Tibial nerve (tissue), 4 donors: ENCODE measurements at regions not wholly inside any gene's neighbourhood (a gene's known extent, or its start where the extent isn't known, plus 50 kb on each side); places are given as distances from the start of the nearest gene placed in this dataset.
"Not testable (repeated sequence)": the region's sequence is repeated elsewhere in the genome, so short reads cannot be mapped to it uniquely, and the experiment has no call there.

Experiments
- DNase-seq, 2 donors: peaks; one replicate each; pipeline ENCODE4 v3.0.0-alpha.2; 2019; ENCODE audit warnings: low spot score in 2 of 2
- H3K27ac ChIP-seq, 4 donors: fragments of 200-600 bp; sonication (generic) in 3 of 4; one replicate each; pipeline ENCODE4 v1.5.1; 2017 to 2019; ENCODE audit warnings: mild to moderate bottlenecking in 1 of 4
- H3K27me3 ChIP-seq, 2 donors: fragments of 200-600 bp; sonication (generic) in 1 of 2; one replicate each; pipeline versions ENCODE4 v1.5.1 to v1.6.0; 2017 to 2019
- H3K36me3 ChIP-seq, 3 donors: fragments of 200-600 bp; sonication (generic); one replicate each; pipeline ENCODE4 v1.5.1; 2018 to 2019
- H3K4me1 ChIP-seq, 4 donors: fragments of 200-600 bp; sonication (generic) in 3 of 4; one replicate each; pipeline ENCODE4 v1.5.1; 2017 to 2019
- H3K4me3 ChIP-seq, 4 donors: fragments of 200-600 bp; sonication (generic) in 3 of 4; one replicate each; pipeline ENCODE4 v1.5.1; 2017 to 2019; ENCODE audit warnings: mild to moderate bottlenecking in 1 of 4, moderate library complexity in 1 of 4
- H3K9me3 ChIP-seq, 4 donors: fragments of 200-600 bp; sonication (generic) in 3 of 4; one replicate each; pipeline ENCODE4 v1.5.1; 2017 to 2019
- EP300 ChIP-seq, 2 donors: sonication (generic); formaldehyde crosslinking; IDR thresholded peaks; one replicate each; pipeline ENCODE4 v1.6.1; 2017; ENCODE audit warnings: antibody characterized with exemption in 2 of 2, mild to moderate bottlenecking in 1 of 2
- POLR2A ChIP-seq, 2 donors: fragments of 450-650 bp; IDR thresholded peaks; one replicate each; pipeline ENCODE4 v1.6.1; 2017; ENCODE audit warnings: antibody characterized with exemption in 2 of 2, mild to moderate bottlenecking in 2 of 2, moderate library complexity in 2 of 2
- WGBS, 2 donors: methylation state at CpG; one replicate each; pipeline ENCODE4 v1.1.5; 2018; 5-methylcytosine and 5-hydroxymethylcytosine counted together
- TF ChIP-seq, protein P1 (sequence below), 5 experiments: fragments of 200-600 bp in 3 of 5; fragments of 450-650 bp in 2 of 5; sonication (generic) in 3 of 5; IDR thresholded peaks; one replicate each; pipeline ENCODE4 v1.5.1; 2016 to 2019; ENCODE audit warnings: antibody characterized with exemption in 5 of 5, mild to moderate bottlenecking in 3 of 5, moderate library complexity in 2 of 5

DNA sequence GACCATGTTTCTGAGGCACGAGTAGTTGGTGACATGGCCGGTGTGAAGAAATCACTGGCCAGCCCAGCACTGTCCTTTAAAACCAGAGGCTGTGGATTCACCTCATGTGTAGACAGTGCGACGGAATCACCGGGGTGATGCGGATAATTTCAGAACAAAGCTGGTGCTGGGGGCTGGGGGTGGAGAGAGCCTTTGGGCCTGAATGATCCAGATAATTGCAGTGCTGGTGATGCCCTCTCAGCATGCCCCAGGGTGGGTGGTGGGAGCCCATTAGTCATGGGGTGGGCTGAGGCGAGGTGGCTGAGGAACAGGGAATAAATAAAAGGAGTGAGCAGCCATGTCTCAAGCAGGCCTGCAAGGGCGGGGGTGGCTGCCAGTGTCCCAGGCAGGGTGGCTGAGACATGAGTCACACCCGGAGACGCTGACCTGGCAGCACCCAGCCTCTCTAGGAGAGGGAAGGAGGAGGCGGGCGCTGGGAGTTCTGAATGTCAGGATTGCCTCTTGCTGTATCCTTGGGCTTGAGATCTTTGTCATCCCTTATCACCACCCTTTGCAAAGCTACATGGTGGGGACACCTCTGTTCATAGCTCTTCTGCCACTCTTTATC lies 61.1 kb upstream of the KCNK12 start:
- Histone ChIP-seq H3K9me3 (no peaks in the 10 kb centered on the region), H3K36me3 (no peaks in the 10 kb centered on the region), H3K27me3 (no peaks in the 10 kb centered on the region), H3K27ac (peak overlapping the region in 3 of 4 donors; percentile 8 to 74 (median 70)), H3K4me3 (no peak overlapping the region), H3K4me1 (peaks cover 0 to 12% (median 0%) of the 10 kb centered on the region in 4 donors)
- WGBS, 2 donors = 61 to 65% methylated on average over 12 of the region's 12 CpGs
- DNase-seq = no peak
- TF ChIP-seq EP300 (IDR thresholded peaks at IDR 0.05) (peak in 1 of 2 donors; percentile 45), POLR2A (IDR thresholded peaks at IDR 0.05) (no peak)
- TF ChIP-seq, protein P1, sequence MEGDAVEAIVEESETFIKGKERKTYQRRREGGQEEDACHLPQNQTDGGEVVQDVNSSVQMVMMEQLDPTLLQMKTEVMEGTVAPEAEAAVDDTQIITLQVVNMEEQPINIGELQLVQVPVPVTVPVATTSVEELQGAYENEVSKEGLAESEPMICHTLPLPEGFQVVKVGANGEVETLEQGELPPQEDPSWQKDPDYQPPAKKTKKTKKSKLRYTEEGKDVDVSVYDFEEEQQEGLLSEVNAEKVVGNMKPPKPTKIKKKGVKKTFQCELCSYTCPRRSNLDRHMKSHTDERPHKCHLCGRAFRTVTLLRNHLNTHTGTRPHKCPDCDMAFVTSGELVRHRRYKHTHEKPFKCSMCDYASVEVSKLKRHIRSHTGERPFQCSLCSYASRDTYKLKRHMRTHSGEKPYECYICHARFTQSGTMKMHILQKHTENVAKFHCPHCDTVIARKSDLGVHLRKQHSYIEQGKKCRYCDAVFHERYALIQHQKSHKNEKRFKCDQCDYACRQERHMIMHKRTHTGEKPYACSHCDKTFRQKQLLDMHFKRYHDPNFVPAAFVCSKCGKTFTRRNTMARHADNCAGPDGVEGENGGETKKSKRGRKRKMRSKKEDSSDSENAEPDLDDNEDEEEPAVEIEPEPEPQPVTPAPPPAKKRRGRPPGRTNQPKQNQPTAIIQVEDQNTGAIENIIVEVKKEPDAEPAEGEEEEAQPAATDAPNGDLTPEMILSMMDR (IDR thresholded peaks at IDR 0.05) = no peak

DNA sequence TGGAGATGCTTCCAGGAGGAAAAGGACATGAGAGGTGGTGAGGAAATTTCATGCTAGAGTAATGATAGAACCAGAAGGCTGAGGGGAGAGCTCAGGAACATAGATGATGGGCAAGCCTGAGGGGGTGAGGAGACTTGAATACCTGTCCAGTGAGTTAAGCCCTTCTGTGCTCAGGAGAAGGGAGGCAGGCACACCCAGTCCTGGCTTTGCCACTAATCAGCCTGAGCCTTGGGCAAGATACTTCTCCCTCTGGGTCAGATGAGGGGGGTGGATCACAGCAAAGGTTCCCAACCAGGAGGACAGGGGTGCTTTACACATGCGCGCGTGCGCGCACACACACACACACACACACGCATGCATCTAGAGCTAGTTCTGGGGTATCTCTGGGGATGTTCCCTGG lies 60.5 kb upstream of the KCNK12 start:
- TF ChIP-seq, protein P1 (IDR thresholded peaks at IDR 0.05) = no peak
- TF ChIP-seq POLR2A (IDR thresholded peaks at IDR 0.05) (no peak), EP300 (IDR thresholded peaks at IDR 0.05) (no peak)
- Histone ChIP-seq H3K4me1 (peaks cover 0 to 12% (median 0%) of the 10 kb centered on the region in 4 donors), H3K27ac (peak overlapping the region in 2 of 4 donors; percentile 61 to 70), H3K4me3 (no peak overlapping the region), H3K27me3 (no peaks in the 10 kb centered on the region), H3K9me3 (no peaks in the 10 kb centered on the region), H3K36me3 (no peaks in the 10 kb centered on the region)
- 92 to 94% methylated on average over 6 of the region's 6 CpGs for WGBS, 2 donors
- DNase-seq = no peak

DNA sequence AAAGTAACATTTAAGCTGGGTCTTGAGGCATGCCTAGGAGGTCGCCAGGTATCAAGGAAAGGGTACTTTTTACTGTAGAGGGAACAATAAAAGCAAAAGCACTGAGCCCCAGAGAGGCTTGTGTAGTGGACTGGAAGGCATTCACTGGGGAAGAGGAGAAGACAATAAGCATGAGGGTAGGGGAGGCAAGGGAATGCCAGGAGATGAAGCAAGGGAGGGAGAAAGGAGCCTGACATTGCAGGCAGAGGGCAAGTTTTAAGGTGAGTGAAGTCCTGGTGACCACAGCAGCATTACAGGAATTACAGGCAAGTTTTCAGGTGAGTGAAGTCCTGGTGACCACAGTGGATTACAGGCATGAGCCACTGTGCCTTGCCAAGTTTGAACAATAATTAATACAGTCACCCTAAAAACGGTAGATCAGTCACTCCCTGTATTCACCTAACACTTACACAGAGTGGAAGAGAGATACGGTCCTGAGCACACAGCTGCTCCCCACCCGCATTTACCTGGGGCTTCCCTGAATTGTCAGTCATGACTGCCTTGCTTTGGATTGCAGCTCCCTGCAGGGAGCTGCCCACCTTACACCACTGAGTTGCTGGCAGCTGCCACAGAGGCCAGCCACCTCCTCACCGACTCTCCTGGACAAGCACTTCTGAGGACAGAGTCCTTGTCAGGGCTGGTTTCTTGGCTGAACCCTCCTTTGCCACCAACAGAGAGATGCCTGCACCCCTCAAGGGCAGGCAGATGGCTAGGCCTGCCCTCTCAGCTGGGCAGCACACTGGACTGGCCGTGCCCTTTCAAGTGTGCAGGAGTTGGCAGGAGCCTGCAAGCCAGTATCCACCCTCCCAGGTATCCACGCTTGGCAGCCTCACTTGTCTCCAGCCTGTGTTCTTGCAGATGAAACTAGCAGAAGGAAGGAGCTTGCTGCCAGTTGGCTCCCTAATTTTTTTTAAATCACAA lies 59.0 kb upstream of the KCNK12 start:
- Histone ChIP-seq H3K9me3 (no peaks in the 10 kb centered on the region), H3K4me1 (peaks cover 0 to 12% (median 0%) of the 10 kb centered on the region in 4 donors), H3K27me3 (no peaks in the 10 kb centered on the region), H3K27ac (no peak overlapping the region), H3K4me3 (no peak overlapping the region), H3K36me3 (no peaks in the 10 kb centered on the region)
- DNase-seq = no peak
- 88 to 92% methylated on average over 5 to 7 of the region's 7 CpGs for WGBS, 2 donors
- TF ChIP-seq, protein P1 (IDR thresholded peaks at IDR 0.05) = no peak
- TF ChIP-seq EP300 (IDR thresholded peaks at IDR 0.05) = no peak
- TF ChIP-seq POLR2A (IDR thresholded peaks at IDR 0.05) = no peak

DNA sequence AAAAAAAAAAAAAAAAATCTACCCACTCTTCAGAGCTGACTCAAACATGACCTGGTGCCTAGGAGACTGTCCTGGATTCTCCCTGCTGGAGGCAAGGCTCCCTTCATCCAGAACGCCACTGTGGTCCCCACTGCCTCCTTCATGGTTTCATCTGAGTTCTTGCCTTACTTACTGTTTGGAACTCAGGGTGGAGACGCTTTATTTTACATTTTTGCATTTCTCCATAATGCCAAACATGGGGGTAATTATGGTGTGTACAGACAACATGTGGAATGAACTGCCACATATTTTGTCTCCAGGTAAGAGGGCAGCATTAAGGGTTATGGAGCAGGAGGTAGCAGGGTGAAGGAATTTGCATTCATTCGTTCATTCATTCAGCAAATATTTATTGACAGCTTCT lies 58.1 kb upstream of the KCNK12 start:
- TF ChIP-seq EP300 (IDR thresholded peaks at IDR 0.05) (no peak), POLR2A (IDR thresholded peaks at IDR 0.05) (no peak)
- TF ChIP-seq, protein P1 (IDR thresholded peaks at IDR 0.05) = no peak
- WGBS, 2 donors = 87 to 92% methylated on average over 3 of the region's 3 CpGs
- H3K9me3 ChIP-seq = no peaks in the 10 kb centered on the region
- DNase-seq = no peak
- peaks cover 0 to 12% (median 0%) of the 10 kb centered on the region in 4 donors for H3K4me1 ChIP-seq
- no peaks in the 10 kb centered on the region for H3K27me3 ChIP-seq
- no peak overlapping the region for H3K4me3 ChIP-seq
- no peaks in the 10 kb centered on the region for H3K36me3 ChIP-seq
- H3K27ac ChIP-seq = no peak overlapping the region

DNA sequence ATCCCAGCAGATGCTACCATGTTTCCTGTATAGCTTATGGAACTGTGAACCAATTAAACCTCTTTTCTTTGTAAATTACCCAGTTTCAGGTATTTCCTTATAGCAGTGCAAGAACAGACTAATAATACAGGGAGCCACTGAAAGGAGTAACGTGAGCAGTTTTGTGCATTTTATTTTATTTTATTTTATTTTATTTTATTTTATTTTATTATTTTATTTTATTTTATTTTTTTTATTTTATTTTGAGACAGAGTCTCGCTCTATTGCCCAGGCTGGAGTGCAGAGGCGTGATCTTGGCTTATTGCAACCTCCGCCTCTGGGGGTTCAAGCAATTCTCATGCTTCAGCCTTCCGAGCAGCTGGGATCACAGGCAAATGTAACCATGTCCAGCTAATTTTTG lies 55.9 kb upstream of the KCNK12 start:
- WGBS, 2 donors = 97 to 98% methylated on average over 5 of the region's 5 CpGs
- no peaks in the 10 kb centered on the region for H3K36me3 ChIP-seq
- TF ChIP-seq, protein P1 (IDR thresholded peaks at IDR 0.05) = no peak
- TF ChIP-seq POLR2A (IDR thresholded peaks at IDR 0.05) (no peak), EP300 (IDR thresholded peaks at IDR 0.05) (no peak)
- H3K4me1 ChIP-seq = peaks cover 0 to 5% (median 0%) of the 10 kb centered on the region in 4 donors
- H3K27me3 ChIP-seq = no peaks in the 10 kb centered on the region
- no peak for DNase-seq
- H3K4me3 ChIP-seq = no peak overlapping the region
- H3K27ac ChIP-seq = no peak overlapping the region
- no peaks in the 10 kb centered on the region for H3K9me3 ChIP-seq

DNA sequence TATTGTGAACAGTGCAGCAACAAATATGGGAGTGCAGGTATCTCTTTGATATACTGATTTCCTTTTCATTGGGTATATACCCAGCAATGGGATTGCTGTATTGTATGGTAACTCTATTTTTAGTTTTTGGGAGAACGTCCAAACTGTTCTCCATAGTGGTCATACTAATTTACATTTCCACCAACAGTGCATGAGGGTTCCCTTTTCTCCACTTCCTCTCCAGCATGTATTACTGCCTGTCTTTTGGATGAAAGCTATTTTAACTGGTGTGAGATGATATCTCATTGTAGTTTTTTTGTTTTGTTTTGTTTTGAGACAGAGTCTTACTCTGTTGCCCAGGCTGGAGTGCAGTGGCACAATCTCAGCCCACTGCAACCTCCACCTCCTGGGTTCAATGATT lies 52.4 kb upstream of the KCNK12 start:
- not testable (repeated sequence) for H3K4me3 ChIP-seq, DNase-seq, H3K36me3 ChIP-seq, H3K9me3 ChIP-seq, H3K4me1 ChIP-seq, H3K27me3 ChIP-seq, H3K27ac ChIP-seq
- WGBS, 2 donors = 54 to 69% methylated on average over 1 of the region's 1 CpG
